Mucosa of rectum (tissue), 2 donors: ENCODE measurements at regions not wholly inside any gene's neighbourhood (a gene's known extent, or its start where the extent isn't known, plus 50 kb on each side); places are given as distances from the start of the nearest gene placed in this dataset.

Source experiments
- H3K27ac ChIP-seq, 2 donors: one replicate each; pipeline ENCODE4 v1.7.0; 2013; ENCODE audit warnings: inconsistent platforms in 2 of 2, low read depth in 2 of 2, low read length in 2 of 2
- H3K27me3 ChIP-seq, 2 donors: one replicate each; pipeline ENCODE4 v1.7.0; 2013; ENCODE audit warnings: low read length in 2 of 2; ENCODE audit not compliant: control insufficient read depth in 2 of 2, insufficient read depth in 2 of 2
- H3K36me3 ChIP-seq, 2 donors: one replicate each; pipeline ENCODE4 v1.7.0; 2013; ENCODE audit warnings: low read length in 2 of 2; ENCODE audit not compliant: control insufficient read depth in 2 of 2, insufficient read depth in 2 of 2
- H3K4me1 ChIP-seq, 2 donors: one replicate each; pipeline ENCODE4 v1.7.0; 2013; ENCODE audit warnings: low read length in 2 of 2, mild to moderate bottlenecking in 1 of 2; ENCODE audit not compliant: control insufficient read depth in 2 of 2, insufficient read depth in 2 of 2
- H3K4me3 ChIP-seq, 2 donors: one replicate each; pipeline ENCODE4 v1.7.0; 2013; ENCODE audit warnings: low read length in 2 of 2
- H3K9ac ChIP-seq, 2 donors: one replicate each; pipeline ENCODE4 v1.7.0; 2013; ENCODE audit warnings: low read length in 2 of 2, low read depth in 1 of 2, mild to moderate bottlenecking in 1 of 2
- H3K9me3 ChIP-seq, 2 donors: one replicate each; pipeline ENCODE4 v1.7.0; 2013; ENCODE audit warnings: low read length in 2 of 2; ENCODE audit not compliant: control insufficient read depth in 2 of 2
- donor health status: healthy.
- donor health status: Normal muscosa, but diverticular disease.

- no peak overlapping the region for H3K4me3 ChIP-seq
- H3K27me3 ChIP-seq, result no peaks in the 10 kb centered on the region
- H3K9ac ChIP-seq, result no peak overlapping the region
- peaks cover 9 to 12% of the 10 kb centered on the region in 2 donors for H3K4me1 ChIP-seq
- H3K9me3 ChIP-seq, result no peaks in the 10 kb centered on the region
- H3K36me3 ChIP-seq, result no peaks in the 10 kb centered on the region
- no peak overlapping the region for H3K27ac ChIP-seq
Measured at GRCh38 chr5:125695996-125696655, 727.1 kb upstream of the GRAMD2B start.

DNA sequence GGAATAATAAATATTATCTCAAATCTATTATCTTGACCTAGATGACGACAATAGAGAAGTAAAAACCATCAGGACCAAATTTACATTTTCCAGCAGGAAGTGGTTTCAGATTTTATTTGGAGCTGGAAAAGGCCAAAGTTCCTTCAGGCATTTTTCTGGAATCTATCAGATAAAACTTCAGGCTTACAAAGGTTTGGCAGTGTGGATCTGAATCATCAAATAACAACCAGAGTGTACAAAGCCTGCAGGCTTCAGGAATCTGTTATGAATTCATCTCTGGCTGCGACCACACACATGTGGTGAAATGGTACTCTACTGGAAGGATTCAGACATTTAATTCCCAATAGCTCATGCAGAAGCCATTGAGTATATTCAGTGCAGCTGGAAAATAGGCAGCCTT lies 726.4 kb upstream of the GRAMD2B start:
- Histone ChIP-seq H3K36me3 (no peaks in the 10 kb centered on the region), H3K9ac (no peak overlapping the region), H3K4me3 (no peak overlapping the region), H3K4me1 (peaks cover 9 to 12% of the 10 kb centered on the region in 2 donors), H3K9me3 (no peaks in the 10 kb centered on the region), H3K27ac (no peak overlapping the region), H3K27me3 (no peaks in the 10 kb centered on the region)

DNA sequence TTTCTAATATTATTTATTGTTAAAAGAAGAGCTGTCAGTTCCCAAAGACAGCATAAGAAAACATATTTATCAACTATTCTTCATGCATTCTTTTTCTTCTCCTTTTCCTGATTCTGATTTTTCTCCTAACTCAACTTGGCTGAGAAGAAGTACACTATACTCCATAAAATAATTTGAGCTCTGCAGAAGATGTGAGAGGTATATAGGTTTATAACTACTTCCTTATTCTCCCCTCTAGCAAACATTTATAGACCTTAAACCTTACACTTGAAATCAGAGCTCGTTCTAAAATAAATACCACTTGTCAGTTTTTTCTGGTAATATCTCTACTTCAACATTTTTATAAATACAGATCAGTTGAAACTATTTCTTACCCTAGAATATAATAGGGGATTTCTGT lies 724.8 kb upstream of the GRAMD2B start:
- no peak overlapping the region for H3K9ac ChIP-seq
- no peaks in the 10 kb centered on the region for H3K9me3 ChIP-seq
- H3K36me3 ChIP-seq, result no peaks in the 10 kb centered on the region
- H3K27me3 ChIP-seq, result no peaks in the 10 kb centered on the region
- no peak overlapping the region for H3K4me3 ChIP-seq
- no peak overlapping the region for H3K27ac ChIP-seq
- H3K4me1 ChIP-seq, result peaks cover 9 to 12% of the 10 kb centered on the region in 2 donors

DNA sequence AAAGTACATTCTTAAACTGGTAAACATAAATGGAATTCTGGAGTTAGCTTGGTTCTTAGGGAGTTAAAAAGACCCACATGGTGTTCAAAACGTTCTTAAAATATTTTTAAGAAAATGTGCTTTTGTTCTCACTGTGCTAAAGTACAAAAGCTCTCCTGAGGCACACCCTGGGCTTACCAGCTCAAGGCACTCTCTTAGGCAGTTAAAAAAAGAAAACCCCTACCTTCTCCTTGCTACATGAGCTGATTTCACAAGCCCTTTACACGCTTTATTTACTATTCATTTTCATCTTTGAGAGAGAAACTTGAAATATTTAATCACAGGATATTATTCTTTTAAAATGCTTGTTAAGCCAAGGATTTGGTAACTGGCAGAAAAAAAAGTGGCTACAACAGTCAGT lies 723.3 kb upstream of the GRAMD2B start:
- Histone ChIP-seq H3K27ac (peak overlapping the region in 1 of 2 donors; percentile 6), H3K4me3 (no peak overlapping the region), H3K27me3 (no peaks in the 10 kb centered on the region), H3K9me3 (no peaks in the 10 kb centered on the region), H3K4me1 (peaks cover 9 to 12% of the 10 kb centered on the region in 2 donors), H3K9ac (no peak overlapping the region), H3K36me3 (no peaks in the 10 kb centered on the region)

GRCh38 chr5:125700380-125700861 lies 722.8 kb upstream of the GRAMD2B start:
- no peaks in the 10 kb centered on the region for H3K27me3 ChIP-seq
- no peak overlapping the region for H3K9ac ChIP-seq
- H3K27ac ChIP-seq, result peak overlapping the region; percentile 25 to 43
- peaks cover 9 to 12% of the 10 kb centered on the region in 2 donors for H3K4me1 ChIP-seq
- no peaks in the 10 kb centered on the region for H3K36me3 ChIP-seq
- peak overlapping the region; percentile 9 to 58 for H3K4me3 ChIP-seq
- no peaks in the 10 kb centered on the region for H3K9me3 ChIP-seq

DNA sequence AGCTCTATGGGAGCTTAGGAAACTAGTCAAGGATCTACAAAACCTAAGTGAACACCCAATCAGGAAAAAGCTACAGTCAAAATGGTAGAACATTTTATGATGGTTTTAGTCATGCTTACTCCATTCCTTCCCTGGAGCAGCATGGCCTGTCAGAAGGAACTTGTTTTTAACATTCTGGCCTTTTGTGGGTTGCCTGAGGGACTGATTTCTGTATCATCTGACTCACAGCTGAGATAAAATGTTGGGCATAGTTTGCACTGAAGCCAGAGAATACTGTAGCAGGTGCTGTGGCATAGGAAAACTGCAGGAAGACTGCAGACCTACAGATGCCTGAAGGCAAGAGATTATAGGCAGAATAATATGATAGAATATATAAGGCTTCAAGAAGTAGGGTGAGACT lies 719.6 kb upstream of the GRAMD2B start:
- Histone ChIP-seq H3K36me3 (no peaks in the 10 kb centered on the region), H3K4me3 (no peak overlapping the region), H3K9me3 (no peaks in the 10 kb centered on the region), H3K9ac (no peak overlapping the region), H3K27ac (no peak overlapping the region), H3K4me1 (peaks cover 5 to 8% of the 10 kb centered on the region in 2 donors), H3K27me3 (no peaks in the 10 kb centered on the region)

DNA sequence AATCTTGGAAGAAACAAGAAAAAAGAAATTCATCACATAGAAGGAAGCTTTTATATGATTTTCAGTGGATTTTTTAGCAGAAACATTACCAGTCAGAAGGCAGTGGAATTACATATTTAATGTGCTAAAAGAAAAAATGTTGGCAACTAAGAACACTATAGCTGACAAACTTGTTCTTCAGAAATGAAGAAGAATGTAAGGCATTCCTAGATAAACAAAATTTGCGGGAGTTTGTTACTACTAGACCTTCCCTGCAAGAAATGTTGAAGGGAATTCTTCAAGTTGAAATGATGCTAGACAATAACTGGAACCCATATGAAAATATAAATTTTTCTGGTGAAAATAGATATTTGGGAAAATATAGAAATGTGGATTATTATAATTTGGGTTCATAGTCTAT lies 718.3 kb upstream of the GRAMD2B start:
- no peak overlapping the region for H3K9ac ChIP-seq
- H3K9me3 ChIP-seq, result no peaks in the 10 kb centered on the region
- peaks cover 0 to 8% of the 10 kb centered on the region in 2 donors for H3K4me1 ChIP-seq
- no peak overlapping the region for H3K4me3 ChIP-seq
- no peaks in the 10 kb centered on the region for H3K27me3 ChIP-seq
- no peak overlapping the region for H3K27ac ChIP-seq
- no peaks in the 10 kb centered on the region for H3K36me3 ChIP-seq

- H3K36me3 ChIP-seq, result no peaks in the 10 kb centered on the region
- H3K4me3 ChIP-seq, result no peak overlapping the region
- no peak overlapping the region for H3K9ac ChIP-seq
- no peaks in the 10 kb centered on the region for H3K27me3 ChIP-seq
- H3K4me1 ChIP-seq, result no peaks in the 10 kb centered on the region
- no peak overlapping the region for H3K27ac ChIP-seq
- H3K9me3 ChIP-seq, result no peaks in the 10 kb centered on the region
Measured at GRCh38 chr5:125708583-125708982, 714.6 kb upstream of the GRAMD2B start.

DNA sequence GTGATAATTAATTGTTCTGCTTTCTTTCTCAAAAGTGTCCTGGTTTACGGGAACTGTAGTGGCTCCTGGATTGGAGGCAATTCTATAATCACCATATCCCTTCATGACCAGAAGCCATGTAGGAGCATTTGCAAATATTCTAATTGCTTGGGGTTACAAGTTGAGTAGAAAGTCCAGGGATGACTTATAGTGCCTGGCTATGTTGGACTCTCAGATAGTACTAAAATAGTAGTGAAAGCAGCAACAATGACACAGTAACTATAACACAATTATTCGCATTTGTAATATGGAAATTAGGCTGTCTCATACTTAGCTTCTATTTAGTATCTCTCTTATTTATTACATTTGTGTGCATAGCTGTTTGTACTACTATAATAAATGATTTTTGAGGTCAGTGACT lies 712.5 kb upstream of the GRAMD2B start:
- Histone ChIP-seq H3K27ac (no peak overlapping the region), H3K36me3 (no peaks in the 10 kb centered on the region), H3K27me3 (no peaks in the 10 kb centered on the region), H3K4me1 (no peaks in the 10 kb centered on the region), H3K9ac (no peak overlapping the region), H3K9me3 (no peaks in the 10 kb centered on the region), H3K4me3 (no peak overlapping the region)

GRCh38 chr5:125712397-125712796 lies 710.8 kb upstream of the GRAMD2B start:
- Histone ChIP-seq H3K27me3 (no peaks in the 10 kb centered on the region), H3K36me3 (no peaks in the 10 kb centered on the region), H3K9me3 (no peaks in the 10 kb centered on the region), H3K4me1 (no peaks in the 10 kb centered on the region), H3K4me3 (no peak overlapping the region), H3K9ac (no peak overlapping the region), H3K27ac (no peak overlapping the region)
